ENCODE measurements at regions not wholly inside any gene's neighbourhood (a gene's known extent, or its start where the extent isn't known, plus 50 kb on each side); places are given as distances from the start of the nearest gene placed in this dataset.
A peak's percentile ranks its signal among the peaks of the same experiment; 100 is the strongest.

- Histone ChIP-seq H3K4me2 (peak overlapping the region; percentile 49; the same call in 2 of the 3 replicates), H3K4me1 (peaks cover 27% of the 10 kb centered on the region), H3K27ac (peak overlapping the region; percentile 7 to 63; a peak in 3 of 6 replicates), H3K9me3 (no peaks in the 10 kb centered on the region), H3K4me3 (no peak overlapping the region)
- WGBS (ENCODE audit: missing lambda C conversion rate) = 92% methylated on average over 7 of the region's 7 CpGs
- FAIRE-seq = no peak
- ChIA-PET POLR2A (no interaction called here), CTCF (no interaction called here)
- no peak for TF ChIP-seq ESRRA (IDR thresholded peaks at IDR 0.05; ENCODE audit: borderline replicate concordance, low read length)
- TF ChIP-seq CEBPB (IDR thresholded peaks at IDR 0.05) = no peak
- no peak for TF ChIP-seq HOXA7 (CRISPR knock-in tag; IDR thresholded peaks at IDR 0.05)
- TF ChIP-seq KDM1A (IDR thresholded peaks at IDR 0.05; ENCODE audit: low read depth) = no peak
- no peak for TF ChIP-seq SREBF2 (IDR thresholded peaks at IDR 0.05)
- no peak for TF ChIP-seq FOSB (CRISPR knock-in tag; IDR thresholded peaks at IDR 0.05)
- no peak for TF ChIP-seq HDAC2 (IDR thresholded peaks at IDR 0.05)
- no peak for TF ChIP-seq HOXB5 (CRISPR knock-in tag; IDR thresholded peaks at IDR 0.05)
- no peak for DNase-seq (ENCODE audit: low read depth in 1 of 2, low spot score in 1 of 2)
- no peak for ATAC-seq
These were observed 118.8 kb upstream of the NANOS1 start for GRCh38 chr10:118910702-118911101.

DNA sequence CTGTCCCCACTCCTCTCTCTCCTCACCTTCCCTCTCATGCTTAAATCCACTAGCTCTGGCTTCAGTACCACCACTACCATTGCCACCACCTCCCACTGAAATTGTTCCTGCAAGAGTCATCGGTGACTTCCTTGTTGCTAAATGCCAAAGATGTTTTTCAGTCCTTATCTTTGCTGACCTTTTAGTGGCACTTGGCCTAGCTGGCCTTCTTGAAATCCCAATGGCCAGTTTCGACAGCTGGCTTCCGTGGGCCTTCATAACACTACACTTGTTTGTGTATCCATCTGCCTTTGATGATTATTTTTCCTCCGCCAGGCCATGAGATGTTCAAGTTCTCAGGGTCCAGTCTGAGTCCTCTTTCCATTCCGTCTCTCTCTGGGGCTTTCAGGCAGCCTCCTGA, 118.2 kb upstream of the NANOS1 start:
- peak overlapping the region; percentile 7 to 63; a peak in 2 of 6 replicates for H3K27ac ChIP-seq
- TF ChIP-seq FOSL2 (IDR thresholded peaks at IDR 0.05) (no peak), FOSL2 (CRISPR knock-in tag; IDR thresholded peaks at IDR 0.05) (0 out of 2 replicates have a peak, but pooled peaks have one; percentile 27), FOSB (CRISPR knock-in tag; IDR thresholded peaks at IDR 0.05) (no peak), CHD4 (IDR thresholded peaks at IDR 0.05; ENCODE audit: borderline replicate concordance) (no peak), NPAS2 (CRISPR knock-in tag; IDR thresholded peaks at IDR 0.05; ENCODE audit: borderline replicate concordance) (no peak), GATA3 (IDR thresholded peaks at IDR 0.05; ENCODE audit: borderline replicate concordance) (peak; percentile 61; the same call in 1 of the 2 replicates), NFE2L2 (conservative IDR thresholded peaks at IDR 0.05; ENCODE audit: low read length) (no peak)
- 40% methylated on average over 5 of the region's 5 CpGs for WGBS (ENCODE audit: missing lambda C conversion rate)
- H3K4me3 ChIP-seq = no peak overlapping the region
- peak in 1 of 2 experiments; percentile 40; a peak in 2 of 6 replicates for ATAC-seq
- FAIRE-seq = peak; percentile 43
- DNase-seq (ENCODE audit: low read depth in 1 of 2, low spot score in 1 of 2) = peak; percentile 41 to 50
- no peaks in the 10 kb centered on the region for H3K9me3 ChIP-seq
- H3K4me1 ChIP-seq = peaks cover 27% of the 10 kb centered on the region
- POLR2A ChIA-PET = no interaction called here
- peak overlapping the region; percentile 49 for H3K4me2 ChIP-seq
- CTCF ChIA-PET = no interaction called here

- DNase-seq (ENCODE audit: low read depth in 1 of 2, low spot score in 1 of 2) (no peak), FAIRE-seq (no peak), ATAC-seq (no peak)
- ChIA-PET CTCF (interaction anchor here (1.7 kb wide), 1 partner anchor 9 kb away, joined by 4 read pairs; no protein-coding TSS in a partner anchor), POLR2A (no interaction called here)
- Histone ChIP-seq H3K4me2 (no peak overlapping the region), H3K9me3 (no peaks in the 10 kb centered on the region), H3K4me1 (peaks cover 27% of the 10 kb centered on the region), H3K27ac (no peak overlapping the region), H3K4me3 (no peak overlapping the region)
- TF ChIP-seq EHMT2 (IDR thresholded peaks at IDR 0.05; ENCODE audit: low read depth) = no peak
- TF ChIP-seq MYC (IDR thresholded peaks at IDR 0.05; ENCODE audit: borderline replicate concordance, low read length) = no peak
- no peak for TF ChIP-seq HOXB5 (CRISPR knock-in tag; IDR thresholded peaks at IDR 0.05)
- no peak for TF ChIP-seq SMC3 (IDR thresholded peaks at IDR 0.05)
- TF ChIP-seq E2F6 (IDR thresholded peaks at IDR 0.05; ENCODE audit: borderline replicate concordance, low read depth) = no peak
- no peak for TF ChIP-seq HOXB13 (CRISPR knock-in tag; IDR thresholded peaks at IDR 0.05; ENCODE audit: low read depth)
- WGBS (ENCODE audit: missing lambda C conversion rate) = 83% methylated on average over 4 of the region's 4 CpGs
These were observed 116.4 kb upstream of the NANOS1 start for GRCh38 chr10:118912961-118913600.

DNA sequence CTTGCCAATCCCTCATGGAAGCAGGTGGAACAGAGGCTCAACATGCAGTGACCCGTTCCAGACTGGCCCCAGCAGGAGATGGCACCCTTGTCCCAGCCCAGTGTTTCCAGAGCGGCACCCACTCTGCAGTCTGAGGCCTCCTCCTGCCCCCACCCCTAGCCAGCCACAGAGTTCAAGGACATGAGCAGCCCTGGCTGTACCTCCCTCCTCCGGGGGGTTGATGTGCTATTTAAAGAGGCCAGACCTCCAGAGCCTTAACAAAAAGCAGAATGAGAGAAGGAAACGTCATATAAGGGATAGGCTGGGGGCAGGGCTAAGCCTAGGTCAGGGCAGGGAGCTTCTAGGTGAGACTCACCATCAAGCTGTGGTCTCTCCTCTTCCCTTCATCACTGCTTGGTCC, 115.7 kb upstream of the NANOS1 start:
- Histone ChIP-seq H3K27ac (no peak overlapping the region), H3K9me3 (no peaks in the 10 kb centered on the region), H3K4me1 (peaks cover 22% of the 10 kb centered on the region), H3K4me3 (no peak overlapping the region), H3K4me2 (no peak overlapping the region)
- whole genome bisulfite sequencing (ENCODE audit: missing lambda C conversion rate) = 54% methylated on average over 4 of the region's 4 CpGs
- DNase-seq (ENCODE audit: low read depth in 1 of 2, low spot score in 1 of 2) (no peak), ATAC-seq (no peak; a peak in 1 of 6 replicates), FAIRE-seq (no peak)
- ChIA-PET POLR2A (no interaction called here), CTCF (interaction anchor here (1.7 kb wide), 1 partner anchor 9 kb away, joined by 4 read pairs; no protein-coding TSS in a partner anchor)
- TF ChIP-seq ZNF302 (CRISPR knock-in tag; IDR thresholded peaks at IDR 0.05) = no peak
- no peak for TF ChIP-seq ZC3H11A (IDR thresholded peaks at IDR 0.05)
- no peak for TF ChIP-seq USF2 (IDR thresholded peaks at IDR 0.05)
- TF ChIP-seq ESRRA (IDR thresholded peaks at IDR 0.05; ENCODE audit: borderline replicate concordance, low read length) = no peak
- no peak for TF ChIP-seq CHD2 (IDR thresholded peaks at IDR 0.05; ENCODE audit: low read length, partially characterized antibody)
- TF ChIP-seq JUNB (IDR thresholded peaks at IDR 0.05) = no peak
- TF ChIP-seq HDAC2 (IDR thresholded peaks at IDR 0.05) = no peak
- TF ChIP-seq NR3C1 (IDR thresholded peaks at IDR 0.05) = no peak
- no peak for TF ChIP-seq CEBPB (IDR thresholded peaks at IDR 0.05)
